HG02798 (cell line): ENCODE measurements at regions not wholly inside any gene's neighbourhood (a gene's known extent, or its start where the extent isn't known, plus 50 kb on each side); places are given as distances from the start of the nearest gene placed in this dataset.
"Not testable (repeated sequence)": the region's sequence is repeated elsewhere in the genome, so short reads cannot be mapped to it uniquely, and the experiment has no call there.

Experiments
- ATAC-seq: cut with Tn5 transposase; IDR thresholded peaks from one replicate; pipeline ENCODE4 v1.9.1; 2021; ENCODE audit warnings: mild to moderate bottlenecking; ENCODE audit not compliant: unreplicated experiment, poor library complexity

DNA sequence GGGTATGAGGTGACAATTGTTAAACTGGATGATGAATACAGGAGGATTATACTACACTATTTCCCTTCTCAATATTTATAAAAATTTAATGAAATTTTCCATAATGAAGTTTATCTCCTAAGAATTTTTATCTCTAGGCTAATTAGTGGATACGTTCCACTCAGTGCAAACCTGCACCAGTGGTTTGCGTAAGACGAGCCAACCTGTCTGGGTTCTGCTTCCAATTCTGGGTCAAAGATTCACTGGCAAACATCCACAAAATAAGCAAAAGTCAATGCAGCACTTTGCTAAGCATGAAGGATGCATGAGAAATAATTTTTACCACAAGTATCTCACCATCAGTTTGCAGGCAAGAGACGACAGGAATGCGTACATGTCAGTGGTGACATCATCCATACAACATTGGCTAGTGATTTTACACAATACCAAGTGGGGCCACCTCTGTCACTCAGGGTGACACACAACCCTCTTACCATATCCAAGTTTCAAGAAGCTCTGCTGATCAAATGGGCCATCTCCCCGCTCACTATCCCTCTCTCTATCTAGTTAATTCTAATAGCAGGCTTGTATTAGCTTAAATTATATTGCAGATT is 51.7 kb downstream of the FAM50B start:
- ATAC-seq: no peak

DNA sequence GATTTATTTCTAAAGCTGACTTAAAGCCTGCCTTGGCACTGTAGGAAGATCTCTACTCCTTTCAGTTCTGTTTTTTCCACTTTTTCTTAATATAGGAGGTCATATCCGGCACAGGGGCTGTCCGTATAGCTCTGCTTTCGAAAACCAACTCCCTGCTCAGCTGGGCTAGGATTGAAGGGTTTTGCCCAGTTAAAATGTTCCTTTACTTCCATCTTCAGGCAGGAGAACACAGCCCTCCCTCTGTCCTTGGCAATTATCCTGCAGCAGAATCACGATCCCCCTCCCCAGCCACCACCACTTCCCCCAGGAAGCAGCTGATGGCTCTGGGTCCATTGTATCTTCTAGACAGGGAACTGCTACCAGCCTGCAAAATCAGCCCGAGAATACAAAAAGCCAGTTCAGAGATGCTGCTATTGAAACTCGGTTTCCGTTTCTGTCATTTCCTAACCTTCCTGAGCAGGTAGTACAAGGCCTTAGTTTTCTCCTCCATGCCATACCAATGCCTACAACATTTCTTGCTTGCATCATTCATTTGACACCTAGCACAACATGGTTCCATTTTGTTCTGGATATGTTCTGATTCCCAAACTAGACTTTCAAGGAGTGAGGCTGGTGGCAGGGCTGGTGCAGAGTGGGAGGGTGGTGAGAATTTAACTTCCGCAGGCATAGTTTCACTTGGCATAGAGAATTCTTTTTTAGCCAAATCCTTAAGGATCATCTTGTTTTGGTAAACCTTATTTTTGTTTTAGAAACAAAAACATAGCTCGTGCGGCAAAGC is 53.9 kb downstream of the FAM50B start:
- ATAC-seq: no peak

DNA sequence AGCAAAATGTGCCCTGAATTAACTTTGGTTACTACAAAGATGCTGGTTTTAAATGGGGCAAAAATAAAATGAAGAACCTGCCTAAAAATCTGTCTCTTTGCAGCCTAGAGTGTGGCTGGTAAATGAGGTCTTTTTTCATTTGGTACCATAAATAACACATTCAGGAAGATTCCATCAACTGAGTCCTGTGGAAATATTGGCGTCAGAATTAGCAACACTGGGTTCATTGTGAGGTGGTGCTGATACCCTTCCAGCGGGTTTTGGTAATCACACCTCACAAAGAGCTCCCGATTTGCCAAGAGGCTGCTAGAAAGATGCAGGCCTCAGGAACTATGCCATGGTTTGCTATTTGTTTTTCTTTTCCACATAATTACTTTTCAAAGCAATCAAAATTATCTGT is 55.3 kb downstream of the FAM50B start:
- ATAC-seq: no peak

DNA sequence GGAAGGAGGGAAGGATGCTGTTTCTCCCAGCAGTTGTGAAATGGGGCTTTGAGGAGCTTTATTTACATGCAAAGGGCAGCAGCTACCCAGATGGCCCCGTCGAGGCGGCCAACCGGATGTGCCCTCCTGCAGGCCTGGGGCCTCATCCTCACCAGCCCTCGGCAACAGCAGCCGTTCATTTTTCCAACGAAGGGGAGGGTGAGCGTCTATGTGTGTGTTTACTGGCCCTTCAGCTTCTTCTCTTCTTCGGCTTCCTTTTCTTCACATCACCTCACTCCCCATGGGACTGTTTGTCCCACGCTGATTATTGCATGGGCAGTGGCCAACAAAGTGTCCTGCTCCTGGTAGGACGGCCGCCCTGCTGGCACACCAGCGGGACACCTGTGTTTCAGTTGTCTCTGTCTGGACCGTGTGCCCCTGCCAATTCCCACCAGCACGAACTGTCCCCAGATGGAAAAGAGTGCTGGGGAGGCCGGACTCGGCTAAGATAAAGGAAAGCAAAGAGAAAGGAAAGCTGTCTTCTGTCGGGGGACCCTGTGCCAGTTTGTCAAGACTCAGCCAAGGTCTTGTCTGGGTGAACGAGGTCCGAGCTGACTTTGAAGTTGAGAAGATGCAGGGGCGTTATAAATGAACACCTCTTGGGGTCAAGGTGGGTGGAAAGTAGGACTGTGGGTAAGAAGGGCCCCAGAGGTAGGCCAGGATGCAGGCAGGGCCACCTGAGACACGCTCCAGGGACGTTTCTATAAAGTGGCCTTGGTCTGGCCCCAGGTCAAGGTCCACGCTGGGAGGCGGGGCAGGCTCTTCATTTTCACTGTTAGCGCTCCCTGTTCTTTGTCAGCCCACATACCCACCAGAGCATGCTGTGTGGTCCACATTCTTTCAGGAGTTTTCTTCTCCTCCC is 57.0 kb downstream of the FAM50B start:
- ATAC-seq: no peak

DNA sequence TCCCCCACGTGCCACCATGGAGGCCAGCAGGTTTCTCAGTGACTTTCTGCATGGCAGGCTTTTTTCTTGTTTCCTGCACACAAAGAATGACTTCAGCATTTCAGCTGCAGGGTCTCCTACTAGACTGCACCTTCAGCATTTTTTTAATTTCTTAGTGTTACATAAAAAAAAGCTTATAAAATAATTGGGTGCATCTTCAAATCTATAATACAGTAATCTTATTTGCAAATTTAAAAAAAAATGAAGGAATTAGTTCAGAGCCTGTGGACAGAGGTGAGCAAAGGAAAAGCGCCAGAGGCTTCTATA is 57.6 kb downstream of the FAM50B start:
- ATAC-seq: no peak

DNA sequence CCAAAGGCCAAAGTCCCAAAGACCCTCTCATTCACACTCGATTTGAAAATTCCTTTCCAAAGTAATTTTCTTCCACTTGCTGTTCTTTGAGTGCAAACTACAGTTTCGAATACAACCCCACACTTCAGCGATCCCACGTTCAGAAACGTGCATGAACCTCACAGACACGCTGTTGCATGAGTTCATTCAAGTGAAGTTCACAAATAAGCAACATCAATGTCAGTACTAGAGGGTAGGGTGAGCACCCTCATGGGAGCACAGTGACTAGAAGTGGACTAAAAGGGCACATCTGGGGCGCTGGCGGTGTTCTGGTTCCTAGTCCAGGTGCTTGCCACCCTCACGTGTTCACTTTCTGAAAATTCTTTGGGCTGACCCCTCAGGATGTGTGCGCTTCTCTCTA is 59.0 kb downstream of the FAM50B start:
- ATAC-seq: no peak

DNA sequence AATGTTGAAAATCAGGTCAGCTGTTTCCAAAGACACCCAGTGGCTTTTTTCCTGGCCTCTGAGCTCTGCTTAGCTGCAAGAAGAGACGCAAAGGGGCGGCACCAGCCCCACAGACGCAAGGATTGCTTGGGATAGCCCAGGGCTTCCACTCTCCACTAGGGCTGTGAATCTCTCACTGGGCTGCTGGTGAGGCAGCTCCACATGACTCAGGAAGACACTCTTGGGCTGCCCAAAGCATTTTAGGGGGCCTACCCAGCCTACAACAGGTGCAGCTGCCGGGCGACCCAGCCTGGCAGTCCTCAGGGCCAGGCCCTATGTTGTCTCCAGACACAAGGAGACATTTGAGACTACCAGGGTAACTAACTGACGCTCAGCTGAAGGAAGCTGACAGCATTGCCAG is 59.8 kb downstream of the FAM50B start:
- ATAC-seq: no peak

DNA sequence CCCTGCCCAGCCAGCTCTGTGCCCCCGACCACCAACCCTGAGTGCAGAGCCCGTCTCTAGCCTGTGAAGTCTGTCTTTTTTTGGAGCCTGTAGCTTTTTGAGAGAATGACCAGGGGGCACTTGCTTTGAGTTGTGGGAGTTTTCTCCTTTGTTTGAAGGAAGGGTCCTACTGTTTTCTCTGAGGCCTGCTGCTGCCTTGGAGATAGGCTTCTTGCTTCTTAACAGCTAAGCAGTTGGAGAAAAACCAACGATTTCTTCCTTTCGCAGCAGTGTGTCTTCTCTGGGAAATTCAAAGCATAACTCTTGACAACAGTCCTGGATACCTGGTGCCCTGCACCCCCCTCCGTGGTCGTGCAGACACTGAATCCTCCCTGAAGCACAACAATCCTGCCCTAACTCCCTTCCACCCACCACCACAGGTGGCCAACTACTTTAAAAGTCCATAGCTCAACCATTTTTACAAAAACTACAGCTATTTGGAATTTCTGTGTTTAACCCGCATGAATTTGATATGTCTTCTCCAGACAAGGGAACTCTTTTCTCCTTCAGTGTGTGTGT is 61.0 kb downstream of the FAM50B start:
- no peak for ATAC-seq

DNA sequence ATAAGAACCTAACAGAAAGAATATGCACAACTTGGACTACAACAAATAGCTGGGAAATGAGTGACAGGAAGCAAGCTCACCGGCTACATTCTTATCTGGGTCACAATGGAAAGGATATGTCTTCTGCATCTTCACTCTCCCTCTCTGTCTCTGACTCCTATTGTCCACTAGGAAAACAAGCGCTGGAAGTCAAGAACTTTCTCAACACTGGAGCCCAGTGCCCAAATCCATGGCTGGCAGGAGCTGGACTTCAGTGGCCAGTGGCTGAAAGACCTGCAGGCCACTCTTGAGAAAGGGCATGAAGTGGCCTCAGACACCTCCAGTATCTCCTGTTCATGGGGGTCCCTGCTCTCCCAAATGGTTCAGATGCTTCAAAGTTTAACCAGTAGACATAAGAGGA is 62.0 kb downstream of the FAM50B start:
- ATAC-seq: no peak

DNA sequence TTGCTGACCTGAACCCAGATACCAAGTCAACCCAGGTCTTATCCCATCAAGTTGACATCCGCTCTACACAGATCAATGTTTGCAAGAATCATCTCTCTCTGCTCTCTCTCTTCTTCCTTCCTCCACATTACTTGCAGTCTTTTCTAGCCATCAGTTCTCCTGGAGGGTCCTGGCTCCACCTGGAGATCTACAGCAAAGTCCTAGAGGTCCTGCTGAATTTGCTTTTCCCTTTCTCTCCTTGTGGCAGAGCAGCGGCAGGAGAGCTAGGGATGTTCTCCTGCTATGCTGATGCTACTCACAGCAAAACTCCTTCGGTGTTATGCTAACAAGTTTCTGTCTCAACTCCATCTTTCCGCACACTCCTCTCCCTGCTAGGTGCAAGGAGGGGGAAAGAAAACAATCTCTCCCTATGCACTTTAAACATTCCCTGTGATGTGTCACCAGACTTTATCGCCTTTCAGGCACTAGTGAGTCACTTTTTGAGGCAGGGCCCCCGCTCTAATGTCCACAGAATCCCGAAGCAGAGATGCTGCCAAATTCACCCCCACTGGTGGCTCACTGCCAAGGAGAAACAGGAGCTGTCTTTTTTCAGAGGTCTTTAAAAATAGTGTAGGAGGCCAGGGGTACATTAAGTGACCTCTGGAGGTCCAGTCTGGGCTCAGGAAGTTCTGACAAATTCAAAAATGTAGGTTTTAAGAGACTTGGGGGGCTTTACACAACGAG is 62.6 kb downstream of the FAM50B start:
- ATAC-seq: no peak

DNA sequence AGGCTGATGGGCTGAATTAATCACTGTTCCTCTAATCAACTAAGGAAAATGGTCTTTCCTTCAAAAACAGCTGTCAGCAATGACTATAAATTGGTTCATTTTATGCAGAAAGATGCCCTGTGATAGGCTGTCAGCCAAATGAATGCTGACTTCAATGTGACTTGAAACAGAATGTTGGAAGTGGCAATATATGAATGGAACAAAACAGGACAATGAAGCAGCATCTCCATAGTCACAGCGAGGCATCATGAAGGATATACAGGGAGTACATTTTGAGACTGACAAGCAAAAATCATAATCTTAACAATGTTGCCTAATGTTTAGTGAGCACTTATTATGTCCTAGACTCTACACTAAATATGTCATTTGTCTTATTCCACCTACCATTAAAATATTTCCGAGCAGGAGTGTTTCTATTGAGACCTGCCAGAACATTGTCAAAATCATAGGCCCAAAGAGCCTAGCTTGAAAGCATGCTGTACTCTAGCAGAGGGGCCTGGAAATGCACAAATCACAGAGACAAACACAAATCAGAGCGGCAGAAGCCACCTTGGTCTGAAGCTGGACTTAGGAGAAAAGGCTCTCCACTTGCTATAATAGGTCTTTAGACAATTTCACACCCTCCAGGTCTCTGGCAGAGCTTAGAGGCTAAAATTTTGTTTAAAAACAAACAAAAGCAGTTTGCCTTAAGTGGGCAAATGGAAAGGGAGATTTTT is 63.3 kb downstream of the FAM50B start:
- no peak for ATAC-seq

DNA sequence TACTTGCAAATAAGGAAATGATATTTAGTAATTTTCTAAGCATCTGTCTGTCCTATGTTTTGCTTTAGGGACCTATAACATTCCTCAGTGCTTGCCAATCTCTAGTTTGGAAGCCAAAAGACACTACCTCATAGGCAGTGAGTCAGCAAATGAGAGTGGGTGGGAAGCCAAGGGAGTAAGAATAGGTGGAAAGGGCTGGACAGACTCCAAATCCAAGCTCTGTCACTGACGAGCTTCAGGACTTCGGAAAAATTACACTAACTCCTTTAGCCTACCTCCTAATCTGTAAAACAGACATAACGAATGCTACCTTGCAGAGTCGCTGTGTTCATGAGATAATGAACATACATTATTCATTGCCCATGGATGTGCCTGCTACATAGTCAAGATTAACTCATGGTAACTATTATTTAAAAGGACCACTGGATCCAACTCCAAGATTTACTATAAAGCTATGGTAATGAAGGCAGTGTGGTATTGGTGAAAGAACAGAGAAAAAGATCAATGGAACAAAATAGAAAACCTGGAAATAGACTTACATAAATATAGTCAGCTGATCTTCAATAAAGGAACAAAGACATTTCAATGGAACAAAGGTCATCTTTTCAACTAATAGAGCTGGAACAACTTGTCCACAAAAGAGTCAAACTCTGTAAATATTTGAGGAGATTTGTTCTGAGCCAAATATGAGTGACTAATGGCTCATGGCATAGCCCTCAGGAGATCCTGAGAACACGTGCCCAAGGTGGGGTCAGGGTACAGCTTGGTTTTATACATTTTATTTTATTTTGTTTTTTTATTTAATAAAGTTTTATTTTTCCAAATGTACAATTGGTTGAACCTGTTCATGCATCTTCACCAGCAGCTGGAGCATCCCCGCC is 64.1 kb downstream of the FAM50B start:
- no peak for ATAC-seq

DNA sequence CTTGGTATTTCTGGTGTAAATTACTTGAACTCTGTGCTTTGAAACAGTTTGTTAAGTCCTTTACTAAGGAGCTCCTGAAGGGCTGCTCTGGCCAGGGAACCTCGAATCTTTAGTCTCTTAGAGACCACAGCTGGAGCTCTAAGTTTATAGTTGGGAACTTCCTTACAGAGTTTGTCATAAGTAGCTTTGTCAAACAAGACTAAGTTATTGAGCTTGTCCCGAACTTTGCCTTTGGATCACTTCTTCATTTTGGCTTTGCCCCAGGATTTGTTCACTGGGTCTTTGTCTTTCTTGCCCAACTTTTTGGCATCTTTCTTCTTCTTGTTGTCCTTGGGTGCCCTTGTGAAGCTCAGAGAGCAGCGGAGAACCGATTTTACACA is 64.8 kb downstream of the FAM50B start:
- ATAC-seq: no peak

DNA sequence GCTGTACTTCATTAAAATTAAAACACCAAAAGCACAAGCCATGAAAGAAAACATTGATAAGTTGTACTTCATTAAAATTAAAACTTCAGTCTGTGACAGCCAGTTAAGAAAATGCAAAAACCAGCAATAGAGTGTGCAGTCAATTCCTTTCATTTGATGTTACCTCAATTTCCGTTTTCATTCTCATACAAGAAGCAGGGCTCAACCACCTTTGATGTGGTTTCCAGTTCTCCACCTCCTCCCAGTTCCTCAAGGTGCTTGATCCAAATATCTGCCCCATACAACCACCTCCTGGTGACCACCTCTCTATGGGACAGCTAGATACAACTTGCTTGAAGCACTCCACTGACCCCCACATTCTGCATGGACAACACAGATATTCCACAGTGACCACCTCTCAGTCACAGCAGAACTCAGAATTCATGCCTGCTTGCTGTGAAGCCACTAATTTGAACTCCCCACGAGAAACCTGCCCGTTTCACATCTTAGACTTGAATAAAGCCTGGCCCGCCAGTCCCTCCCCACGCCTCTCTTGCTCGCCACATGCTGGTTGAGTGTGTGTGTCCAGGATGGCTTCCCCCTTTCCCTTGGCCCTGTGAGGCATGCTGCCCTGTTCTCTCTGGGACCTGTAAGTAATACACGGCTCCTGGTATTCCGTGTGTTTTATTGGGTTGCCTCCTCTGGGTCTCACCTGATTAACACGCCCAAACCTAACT is 66.1 kb downstream of the FAM50B start:
- no peak for ATAC-seq

DNA sequence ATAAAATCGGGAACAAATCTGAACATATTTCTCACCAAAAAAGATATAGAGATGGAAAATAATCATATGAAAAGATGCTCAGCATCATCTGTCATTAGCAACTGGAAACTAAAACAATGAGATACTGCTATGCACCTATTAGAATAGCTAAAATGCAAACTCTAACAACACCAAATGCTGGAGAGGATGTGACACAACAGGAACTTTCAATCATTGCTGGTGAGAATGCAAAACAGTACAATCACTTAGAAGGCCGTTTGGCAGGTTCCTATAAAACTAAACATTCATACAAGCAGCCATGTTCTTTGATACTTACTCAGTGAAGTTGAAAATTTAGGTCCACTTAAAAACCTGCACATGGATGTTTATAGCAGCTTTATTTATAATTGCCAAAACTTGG is 67.0 kb downstream of the FAM50B start:
- no peak for ATAC-seq

DNA sequence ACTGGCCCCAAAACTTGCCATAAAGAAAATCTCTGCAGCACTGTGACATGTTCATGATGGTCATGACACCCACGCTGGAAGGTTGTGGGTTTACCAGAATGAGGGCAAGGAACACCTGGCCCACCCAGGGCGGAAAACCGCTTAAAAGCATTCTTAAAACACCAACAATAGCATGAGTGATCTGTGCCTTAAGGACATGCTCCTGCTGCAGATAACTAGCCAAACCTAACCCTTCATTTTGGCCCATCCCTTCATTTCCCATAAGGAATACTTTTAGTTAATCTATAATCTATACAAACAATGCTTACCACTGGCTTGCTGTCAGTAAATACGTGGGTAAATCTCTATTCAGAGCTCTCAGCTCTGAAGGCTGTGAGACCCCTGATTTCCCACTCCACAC is 67.6 kb downstream of the FAM50B start:
- not testable (repeated sequence) for ATAC-seq

DNA sequence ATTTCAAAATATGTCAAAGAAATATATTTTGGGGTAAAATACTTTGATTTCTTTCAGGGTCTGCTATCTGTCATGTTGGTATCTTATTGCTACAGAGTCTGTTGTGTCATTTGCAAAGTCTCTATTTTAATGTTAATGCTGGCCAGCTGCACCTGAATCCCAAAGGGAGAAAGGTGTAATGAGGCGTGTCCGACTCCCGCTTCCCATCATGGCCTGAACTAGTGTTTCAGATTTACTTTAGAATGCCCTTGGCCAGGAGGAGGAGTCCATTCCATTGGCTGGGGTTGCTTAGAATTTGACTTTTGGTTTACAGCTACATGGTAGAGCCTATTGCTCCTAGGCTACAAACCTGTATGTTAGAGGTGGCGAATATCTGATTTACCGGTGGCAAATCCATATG is 69.3 kb downstream of the FAM50B start:
- ATAC-seq: no peak

DNA sequence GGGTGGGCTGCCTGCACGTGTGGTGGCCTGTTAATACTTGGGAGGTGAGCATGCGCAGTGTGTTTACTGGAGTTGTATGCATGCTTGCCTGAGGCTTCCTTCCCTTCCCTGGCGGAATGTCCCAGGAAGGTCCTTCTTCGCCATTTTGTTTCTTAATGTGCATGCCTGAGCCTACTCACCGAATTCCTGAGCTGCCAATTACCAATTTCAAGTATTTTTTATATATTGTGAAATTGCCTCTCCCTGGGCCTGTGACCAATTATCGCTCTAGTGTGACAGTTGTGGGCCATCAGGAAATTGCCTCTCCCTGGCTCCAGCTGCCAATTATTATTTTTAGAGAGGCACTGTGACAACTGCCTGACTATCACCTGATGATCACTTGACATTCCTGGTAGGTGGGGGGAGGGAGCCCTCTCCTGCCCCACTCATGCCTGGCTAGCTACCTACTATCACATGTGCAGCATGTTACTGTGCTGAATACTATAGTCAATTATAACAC is 70.0 kb downstream of the FAM50B start:
- no peak for ATAC-seq
